HCT116 (cell line): ENCODE measurements at regions not wholly inside any gene's neighbourhood (a gene's known extent, or its start where the extent isn't known, plus 50 kb on each side); places are given as distances from the start of the nearest gene placed in this dataset.

Source experiments
- ATAC-seq: fragments of 200-7000 bp; cut with Tn5 transposase; 2 replicates; pipeline ENCODE4 v1.9.1; 2020; ENCODE audit warnings: mild to moderate bottlenecking, moderate library complexity
- BruUV-seq: library from RNA; stranded (reverse); fragments of 400-500 nt; replicated peaks from 2 replicates; lab custom pipeline; 2021; lab: Mats Ljungman, UMichigan
- CTCF ChIA-PET: fragments of 300-600 bp; sonication (Branson Sonifier 250); formaldehyde crosslinking; loops from one replicate; lab custom pipeline; 2021; ENCODE audit warnings: antibody characterized with exemption; lab: Charles Lee
- POLR2A ChIA-PET: fragments of 300-600, 350-600 bp; sonication (Branson Sonifier 250); formaldehyde crosslinking; loops from one replicate; lab custom pipeline; 2021; ENCODE audit warnings: antibody characterized with exemption; lab: Charles Lee
- RAD21 ChIA-PET, 2 experiments: fragments of 300-600 bp; sonication (Branson Sonifier 250); formaldehyde crosslinking; loops; one replicate each; lab custom pipeline; 2023; ENCODE audit warnings: low total read pairs in 2 of 2; ENCODE audit not compliant: uncharacterized antibody in 2 of 2, unreplicated experiment in 2 of 2, low non-redundant PET in 1 of 2; lab: Charles Lee
- DNase-seq: peaks from one replicate; pipeline ENCODE4 v3.0.0-alpha.2; 2010; ENCODE audit warnings: low read depth, low spot score
- H2AFZ ChIP-seq: fragments of 200-600 bp; shearing (Covaris generic), sonication (generic); 2 replicates; pipeline ENCODE4 v1.6.1; 2017; ENCODE audit warnings: low read depth, mixed run types, mixed read lengths, antibody characterized with exemption, low read length; ENCODE audit not compliant: poor library complexity, severe bottlenecking
- H3K27ac ChIP-seq: 2 replicates; pipeline ENCODE4 v1.5.1; 2012; ENCODE audit warnings: low read depth, low read length
- H3K27me3 ChIP-seq: fragments of 200-600 bp; sonication (generic); 2 replicates; pipeline ENCODE4 v1.6.1; 2016; ENCODE audit warnings: mixed run types, low read length, mixed read lengths; ENCODE audit not compliant: insufficient read depth
- H3K36me3 ChIP-seq, 2 experiments: fragments of 200-500 bp in 1 of 2; fragments of 200-600 bp in 1 of 2; sonication (Bioruptor generic) in 1 of 2; sonication (generic) in 1 of 2; 2 replicates each; pipeline versions ENCODE4 v1.5.1 to v1.6.1; 2014 to 2016; ENCODE audit warnings: low read length in 2 of 2, inconsistent platforms in 1 of 2, mixed read lengths in 1 of 2, mixed run types in 1 of 2; ENCODE audit not compliant: insufficient read depth in 2 of 2, control insufficient read depth in 1 of 2
- H3K4me1 ChIP-seq, 2 experiments: fragments of 200-600 bp in 1 of 2; sonication (generic) in 1 of 2; 2 replicates each; pipeline versions ENCODE4 v1.5.1 to v1.6.1; 2012 to 2017; ENCODE audit warnings: low read length in 2 of 2, inconsistent platforms in 1 of 2, mild to moderate bottlenecking in 1 of 2, mixed read lengths in 1 of 2, mixed run types in 1 of 2, moderate library complexity in 1 of 2; ENCODE audit not compliant: insufficient read depth in 2 of 2, control insufficient read depth in 1 of 2
- H3K4me2 ChIP-seq: fragments of 200-600 bp; sonication (generic); 2 replicates; pipeline ENCODE4 v1.6.1; 2017; ENCODE audit warnings: mixed run types, low read length, mixed read lengths
- H3K4me3 ChIP-seq, 2 experiments: fragments of 200-600 bp in 1 of 2; sonication (generic) in 1 of 2; replicated peaks in 1 of 2; 2 replicates each; pipeline ENCODE4 v1.5.1; 2011 to 2016; ENCODE audit warnings: low read length in 2 of 2, control low read depth in 1 of 2, low read depth in 1 of 2, mild to moderate bottlenecking in 1 of 2, mixed read lengths in 1 of 2, mixed run types in 1 of 2
- H3K79me2 ChIP-seq: fragments of 200-600 bp; sonication (generic); 2 replicates; pipeline ENCODE4 v1.6.1; 2017; ENCODE audit warnings: mild to moderate bottlenecking, mixed run types, low read length, moderate library complexity, mixed read lengths; ENCODE audit not compliant: insufficient read depth
- H3K9ac ChIP-seq: fragments of 200-600 bp; sonication (generic); 2 replicates; pipeline ENCODE4 v1.6.1; 2016; ENCODE audit warnings: low read length, mixed read lengths
- H3K9me2 ChIP-seq: fragments of 200-600 bp; sonication (generic), shearing (Covaris generic); 2 replicates; pipeline ENCODE4 v1.6.1; 2017; ENCODE audit warnings: mixed run types, mild to moderate bottlenecking, moderate library complexity; ENCODE audit not compliant: insufficient read depth
- H3K9me3 ChIP-seq, 2 experiments: fragments of 200-500 bp in 1 of 2; fragments of 200-600 bp in 1 of 2; sonication (Bioruptor generic) in 1 of 2; sonication (generic) in 1 of 2; 2 replicates each; pipeline ENCODE4 v1.6.1; 2014 to 2017; ENCODE audit warnings: low read length in 2 of 2, mixed read lengths in 2 of 2, inconsistent platforms in 1 of 2, low read depth in 1 of 2, mild to moderate bottlenecking in 1 of 2, mixed run types in 1 of 2, moderate library complexity in 1 of 2; ENCODE audit not compliant: control insufficient read depth in 1 of 2, insufficient read depth in 1 of 2
- H4K20me1 ChIP-seq: fragments of 200-600 bp; sonication (generic), shearing (Covaris generic); 2 replicates; pipeline ENCODE4 v1.6.1; 2017; ENCODE audit warnings: mixed run types, mild to moderate bottlenecking, moderate library complexity; ENCODE audit not compliant: insufficient read depth
- ATF3 ChIP-seq: IDR thresholded peaks from 2 replicates; pipeline ENCODE4 v1.6.1; 2012
- CBX3 ChIP-seq: IDR thresholded peaks from 2 replicates; pipeline ENCODE4 v1.6.1; 2012; ENCODE audit warnings: low read depth
- CTCF ChIP-seq, 3 experiments: fragments of 200-600 bp in 1 of 3; sonication (generic) in 1 of 3; IDR thresholded peaks in 2 of 3; conservative IDR thresholded peaks in 1 of 3; 2 replicates each; pipeline ENCODE4 v1.5.1; 2012 to 2017; ENCODE audit warnings: low read depth in 2 of 3, low read length in 2 of 3, antibody characterized with exemption in 1 of 3, borderline replicate concordance in 1 of 3, control low read depth in 1 of 3, mild to moderate bottlenecking in 1 of 3, mixed read lengths in 1 of 3, mixed run types in 1 of 3, moderate library complexity in 1 of 3; ENCODE audit not compliant: insufficient read depth in 1 of 3
- EGR1 ChIP-seq: IDR thresholded peaks from 2 replicates; pipeline ENCODE4 v1.6.1; 2012; ENCODE audit warnings: low read depth
- ELF1 ChIP-seq: IDR thresholded peaks from 2 replicates; pipeline ENCODE4 v1.6.1; 2012; ENCODE audit warnings: low read depth, borderline replicate concordance
- EZH2 ChIP-seq: fragments of 200-600 bp; sonication (generic); IDR thresholded peaks from 2 replicates; pipeline ENCODE4 v1.6.1; 2017; ENCODE audit warnings: antibody characterized with exemption, mixed run types
- EZH2phosphoT487 ChIP-seq: fragments of 200-600 bp; IDR thresholded peaks from 2 replicates; pipeline ENCODE4 v1.6.1; 2018; ENCODE audit warnings: antibody characterized with exemption, borderline replicate concordance
- FOSL1 ChIP-seq: IDR thresholded peaks from 2 replicates; pipeline ENCODE4 v1.6.1; 2012; ENCODE audit warnings: low read depth
- JUND ChIP-seq: IDR thresholded peaks from 2 replicates; pipeline ENCODE4 v1.6.1; 2012
- POLR2A ChIP-seq: IDR thresholded peaks from 2 replicates; pipeline ENCODE4 v1.7.0; 2011; ENCODE audit warnings: borderline replicate concordance; ENCODE audit not compliant: insufficient read depth, insufficient read length; ENCODE audit errors: extremely low read depth
- POLR2AphosphoS5 ChIP-seq: IDR thresholded peaks from 2 replicates; pipeline ENCODE4 v1.6.1; 2011; ENCODE audit warnings: mild to moderate bottlenecking, low read depth, low read length, moderate library complexity
- RAD21 ChIP-seq: IDR thresholded peaks from 2 replicates; pipeline ENCODE4 v1.6.1; 2012; ENCODE audit warnings: low read depth, mild to moderate bottlenecking
- REST ChIP-seq: IDR thresholded peaks from 2 replicates; pipeline ENCODE4 v1.6.1; 2012; ENCODE audit warnings: low read depth
- SIN3A ChIP-seq: IDR thresholded peaks from 2 replicates; pipeline ENCODE4 v1.6.1; 2012; ENCODE audit warnings: low read depth
- SP1 ChIP-seq: IDR thresholded peaks from 2 replicates; pipeline ENCODE4 v1.6.1; 2012; ENCODE audit warnings: low read depth
- SRF ChIP-seq: IDR thresholded peaks from 2 replicates; pipeline ENCODE4 v1.6.1; 2012; ENCODE audit warnings: low read depth
- TCF7L2 ChIP-seq: IDR thresholded peaks from 2 replicates; pipeline ENCODE4 v1.7.0; 2011; ENCODE audit warnings: borderline replicate concordance, inconsistent platforms; ENCODE audit not compliant: insufficient read depth, insufficient read length; ENCODE audit errors: extremely low read depth
- YY1 ChIP-seq: IDR thresholded peaks from 2 replicates; pipeline ENCODE4 v1.6.1; 2011; ENCODE audit warnings: low read length, low read depth, moderate library complexity, mild to moderate bottlenecking; ENCODE audit not compliant: insufficient replicate concordance; ENCODE audit errors: extremely low read depth
- ZBTB33 ChIP-seq: IDR thresholded peaks from 2 replicates; pipeline ENCODE4 v1.6.1; 2011; ENCODE audit warnings: mild to moderate bottlenecking, low read length, moderate library complexity; ENCODE audit not compliant: insufficient replicate concordance; ENCODE audit errors: extremely low read depth
- ZFX ChIP-seq: fragments of 450-650 bp; IDR thresholded peaks from 2 replicates; pipeline ENCODE4 v1.6.1; 2017
- intact Hi-C: fragments of 100-400 bp; cut with micrococcal nuclease; formaldehyde crosslinking; loops from 2 replicates; pipeline ENCODE4 v1.10.0; 2022

- BruUV-seq, result no TSS peak
These were observed 284.7 kb upstream of the BRINP3 start for GRCh38 chr1:190762325-190762724.

More at GRCh38 chr1:190762325-190762724, 284.7 kb upstream of the BRINP3 start:
- ATAC-seq, result no peak
- TF ChIP-seq POLR2AphosphoS5 (no peak), SIN3A (no peak), ATF3 (no peak), REST (no peak), ZBTB33 (no peak), EGR1 (no peak), CTCF (IDR thresholded peaks at IDR 0.05 in 2 of 3, conservative IDR thresholded peaks at IDR 0.05 in 1 of 3; ENCODE audit: borderline replicate concordance in 1 of 3, insufficient read depth in 1 of 3, low read depth in 2 of 3, low read length in 2 of 3) (no peak), SP1 (no peak), YY1 (no peak), ZFX (no peak), EZH2phosphoT487 (no peak), JUND (no peak), SRF (no peak), ELF1 (no peak), TCF7L2 (no peak), EZH2 (no peak), RAD21 (no peak), FOSL1 (no peak), CBX3 (no peak), POLR2A (no peak)
- H4K20me1 ChIP-seq, result no peaks in the 10 kb centered on the region
- H3K9me2 ChIP-seq, result no peaks in the 10 kb centered on the region
- H3K79me2 ChIP-seq, result no peaks in the 10 kb centered on the region
- H3K4me2 ChIP-seq, result no peak overlapping the region
- no peaks in the 10 kb centered on the region for H3K4me1 ChIP-seq
- no peaks in the 10 kb centered on the region for H3K27me3 ChIP-seq
- RAD21 ChIA-PET, result no interaction called here
- no peak for DNase-seq
- no peaks in the 10 kb centered on the region for H3K36me3 ChIP-seq
- POLR2A ChIA-PET, result no interaction called here
- no peak overlapping the region for H3K27ac ChIP-seq
- H2AFZ ChIP-seq, result peak overlapping the region; percentile 28
- no peak overlapping the region for H3K9ac ChIP-seq
- intact Hi-C loops, result no loop called here
- H3K4me3 ChIP-seq, result no peak overlapping the region
- CTCF ChIA-PET, result no interaction called here
- no peaks in the 10 kb centered on the region for H3K9me3 ChIP-seq
